Fibroblast of the aortic adventitia (primary cell): ENCODE measurements at regions not wholly inside any gene's neighbourhood (a gene's known extent, or its start where the extent isn't known, plus 50 kb on each side); places are given as distances from the start of the nearest gene placed in this dataset.

Experiments used
- DNase-seq: peaks from one replicate; pipeline ENCODE4 v3.0.0-alpha.2; 2010; ENCODE audit warnings: low read depth
- H3K4me3 ChIP-seq: 2 replicates; pipeline ENCODE4 v1.5.1; 2011; ENCODE audit warnings: low read depth, mild to moderate bottlenecking, control low read depth, low read length, moderate library complexity
- CTCF ChIP-seq: IDR thresholded peaks from 2 replicates; pipeline ENCODE4 v1.5.1; 2011; ENCODE audit warnings: mild to moderate bottlenecking, low read length, control low read depth, inconsistent platforms; ENCODE audit not compliant: insufficient read depth

- no peak overlapping the region for H3K4me3 ChIP-seq
- peak; percentile 52 for DNase-seq
- TF ChIP-seq CTCF: no peak
Observed at GRCh38 chr5:33232731-33233505, 207.8 kb upstream of the TARS1 start.

GRCh38 chr5:33235304-33235703, 205.5 kb upstream of the TARS1 start:
- DNase-seq: no peak
- H3K4me3 ChIP-seq: no peak overlapping the region
- TF ChIP-seq CTCF: no peak

- no peak for TF ChIP-seq CTCF
- DNase-seq: no peak
- no peak overlapping the region for H3K4me3 ChIP-seq
Observed at GRCh38 chr5:33235824-33236223, 204.9 kb upstream of the TARS1 start.

GRCh38 chr5:33237471-33237870, 203.3 kb upstream of the TARS1 start:
- no peak overlapping the region for H3K4me3 ChIP-seq
- TF ChIP-seq CTCF: no peak

GRCh38 chr5:33238826-33239695, 201.7 kb upstream of the TARS1 start:
- H3K4me3 ChIP-seq: no peak overlapping the region
- no peak for TF ChIP-seq CTCF
- DNase-seq: peak; percentile 15

More at GRCh38 chr5:33237471-33237870, 203.3 kb upstream of the TARS1 start:
- DNase-seq: no peak

- H3K4me3 ChIP-seq: no peak overlapping the region
- DNase-seq: no peak
- TF ChIP-seq CTCF: no peak
Observed at GRCh38 chr5:33240558-33240957, 200.2 kb upstream of the TARS1 start.
